ENCODE measurements at regions not wholly inside any gene's neighbourhood (a gene's known extent, or its start where the extent isn't known, plus 50 kb on each side); places are given as distances from the start of the nearest gene placed in this dataset.

GRCh38 chr12:62045211-62045610 is 215.0 kb upstream of the USP15 start:
- H4K5ac ChIP-seq (ENCODE audit: insufficient read length, low read depth, low read length): no peak overlapping the region
- WGBS, 2 experiments (ENCODE audit: extremely low coverage in 1 of 2, insufficient coverage in 1 of 2, insufficient read length in 1 of 2, insufficient replicate concordance in 2 of 2, low coverage in 1 of 2, low lambda C conversion rate in 2 of 2, missing lambda C conversion rate in 1 of 2): 66% methylated on average over 2 of the region's 2 CpGs; no CpG with 5 or more reads in 1 of the 2 experiments
- POLR2A ChIA-PET (ENCODE audit: partially characterized antibody): no interaction called here
- DNase-seq (ENCODE audit: low read depth in 1 of 2, low spot score in 2 of 2) (no peak), FAIRE-seq (no peak)
- no peak overlapping the region for H2AFZ ChIP-seq (ENCODE audit: low read length)
- no peaks in the 10 kb centered on the region for H3K23me2 ChIP-seq (ENCODE audit: low read depth, low read length)
- no peak overlapping the region for H2BK20ac ChIP-seq (ENCODE audit: low read length)
- no peak overlapping the region for H3K4me3 ChIP-seq (ENCODE audit: extremely low read depth in 1 of 4, insufficient read depth in 2 of 4, low read depth in 3 of 4, low read length in 4 of 4)
- peaks cover 0 to 5% of the 10 kb centered on the region in 2 experiments; a peak in 1 of 4 replicates for H3K9me3 ChIP-seq (ENCODE audit: insufficient read depth in 2 of 2, low read depth in 1 of 2, low read length in 1 of 2)
- no peak overlapping the region for H3K27ac ChIP-seq (ENCODE audit: low read depth, low read length)
- no peaks in the 10 kb centered on the region for H3K79me2 ChIP-seq (ENCODE audit: control insufficient read depth in 1 of 2, insufficient read depth in 2 of 2, low read length in 2 of 2)
- no peaks in the 10 kb centered on the region for H3K79me1 ChIP-seq (ENCODE audit: low read depth, low read length)
- H3K36me3 ChIP-seq (ENCODE audit: control insufficient read depth in 2 of 4, insufficient read depth in 4 of 4, low read length in 3 of 4): no peaks in the 10 kb centered on the region
- no peaks in the 10 kb centered on the region for H3K4me1 ChIP-seq (replicated peaks in 1 of 4; ENCODE audit: control insufficient read depth in 3 of 4, insufficient read depth in 4 of 4, low read length in 3 of 4)
- H4K8ac ChIP-seq (ENCODE audit: extremely low read depth, insufficient read depth, low read length): no peak overlapping the region
- no peak overlapping the region for H3K4ac ChIP-seq (replicated peaks; ENCODE audit: insufficient read length, low read depth, low read length)
- no peaks in the 10 kb centered on the region for H4K20me1 ChIP-seq (replicated peaks in 1 of 2; ENCODE audit: control insufficient read depth in 1 of 2, insufficient read depth in 2 of 2, low read length in 2 of 2)
- no peak overlapping the region for H3K23ac ChIP-seq (ENCODE audit: insufficient read length)
- H3K9ac ChIP-seq (replicated peaks in 1 of 4; ENCODE audit: extremely low read depth in 1 of 4, low read depth in 3 of 4, low read length in 3 of 4): no peak overlapping the region
- H3K56ac ChIP-seq (replicated peaks; ENCODE audit: insufficient read length, low read depth, low read length): no peak overlapping the region
- H3K14ac ChIP-seq (ENCODE audit: insufficient read length): no peak overlapping the region
- no peak overlapping the region for H2AK5ac ChIP-seq (ENCODE audit: low read depth, low read length)
- no peak overlapping the region for H4K91ac ChIP-seq (replicated peaks; ENCODE audit: insufficient read length, low read length)
- no peak overlapping the region for H2BK5ac ChIP-seq (ENCODE audit: low read depth, low read length)
- H2BK15ac ChIP-seq (ENCODE audit: low read length): no peak overlapping the region
- CTCF ChIA-PET (ENCODE audit: partially characterized antibody): interaction anchor here (0.9 to 1.0 kb wide), 2 partner anchors 14 to 78 kb away, joined by 3 to 4 read pairs; no protein-coding TSS in a partner anchor
- no peaks in the 10 kb centered on the region for H3K27me3 ChIP-seq (replicated peaks in 1 of 4; ENCODE audit: control insufficient read depth in 3 of 4, extremely low read depth in 1 of 4, insufficient read depth in 3 of 4, low read length in 3 of 4)
- no peak overlapping the region for H3K4me2 ChIP-seq (ENCODE audit: insufficient read depth in 1 of 2, low read depth in 2 of 2, low read length in 2 of 2)
- no peak overlapping the region for H2BK12ac ChIP-seq (ENCODE audit: low read depth, low read length)
- H3K18ac ChIP-seq (ENCODE audit: extremely low read depth, low read length): no peak overlapping the region
- no peak overlapping the region for H2BK120ac ChIP-seq (replicated peaks; ENCODE audit: low read depth, low read length)
- TF ChIP-seq ZNF274 (IDR thresholded peaks at IDR 0.05; ENCODE audit: borderline replicate concordance, extremely low read depth, low read length): no peak
- no peak for TF ChIP-seq NRF1 (IDR thresholded peaks at IDR 0.05; ENCODE audit: low read depth, low read length)
- TF ChIP-seq POLR2A (IDR thresholded peaks at IDR 0.05; ENCODE audit: control extremely low read depth in 1 of 2, low read depth in 2 of 2, low read length in 2 of 2): no peak
- no peak for TF ChIP-seq USF2 (IDR thresholded peaks at IDR 0.05; ENCODE audit: low read length)
- TF ChIP-seq CTCF (IDR thresholded peaks at IDR 0.05; ENCODE audit: control extremely low read depth in 1 of 3, insufficient read depth in 1 of 3, low read depth in 1 of 3, low read length in 3 of 3): no peak
- TF ChIP-seq RAD21 (IDR thresholded peaks at IDR 0.05 in 1 of 2, conservative IDR thresholded peaks at IDR 0.05 in 1 of 2; ENCODE audit: low read depth in 2 of 2, low read length in 2 of 2): no peak
- no peak for TF ChIP-seq RNF2 (IDR thresholded peaks at IDR 0.05; ENCODE audit: borderline replicate concordance, low read depth, low read length, missing control alignments, poor library complexity, severe bottlenecking)
- no peak for TF ChIP-seq GABPA (IDR thresholded peaks at IDR 0.05; ENCODE audit: borderline replicate concordance, insufficient read depth, low read length)
- no peak for TF ChIP-seq ATF3 (IDR thresholded peaks at IDR 0.05; ENCODE audit: insufficient read depth, low read depth, low read length)
- no peak for TF ChIP-seq BACH1 (IDR thresholded peaks at IDR 0.05; ENCODE audit: low read length)
